ENCODE measurements at regions not wholly inside any gene's neighbourhood (a gene's known extent, or its start where the extent isn't known, plus 50 kb on each side); places are given as distances from the start of the nearest gene placed in this dataset.
"Not testable (repeated sequence)": the region's sequence is repeated elsewhere in the genome, so short reads cannot be mapped to it uniquely, and the experiment has no call there.

- TF ChIP-seq CTCF, POLR2A (IDR thresholded peaks at IDR 0.05): not testable (repeated sequence)
Measured at GRCh38 chr14:106329987-106330774, 803.8 kb downstream of the TMEM121 start.
